Kidney epithelial cell (primary cell): ENCODE measurements at regions not wholly inside any gene's neighbourhood (a gene's known extent, or its start where the extent isn't known, plus 50 kb on each side); places are given as distances from the start of the nearest gene placed in this dataset.

Source experiments
- DNase-seq: peaks from one replicate; pipeline ENCODE4 v3.0.0-alpha.2; 2010; ENCODE audit warnings: low read depth
- H3K27me3 ChIP-seq: 2 replicates; pipeline ENCODE4 v1.6.0; 2011; ENCODE audit warnings: low read length; ENCODE audit not compliant: control insufficient read depth, insufficient read depth
- H3K36me3 ChIP-seq: 2 replicates; pipeline ENCODE4 v1.5.1; 2011; ENCODE audit warnings: low read length; ENCODE audit not compliant: control insufficient read depth, insufficient read depth
- H3K4me3 ChIP-seq: 2 replicates; pipeline ENCODE4 v1.5.1; 2011; ENCODE audit warnings: low read depth, mild to moderate bottlenecking, control low read depth, low read length
- CTCF ChIP-seq: IDR thresholded peaks from 2 replicates; pipeline ENCODE4 v1.5.1; 2011; ENCODE audit warnings: mild to moderate bottlenecking, moderate library complexity, low read length, control low read depth, inconsistent platforms; ENCODE audit not compliant: insufficient read depth, poor library complexity, severe bottlenecking

DNA sequence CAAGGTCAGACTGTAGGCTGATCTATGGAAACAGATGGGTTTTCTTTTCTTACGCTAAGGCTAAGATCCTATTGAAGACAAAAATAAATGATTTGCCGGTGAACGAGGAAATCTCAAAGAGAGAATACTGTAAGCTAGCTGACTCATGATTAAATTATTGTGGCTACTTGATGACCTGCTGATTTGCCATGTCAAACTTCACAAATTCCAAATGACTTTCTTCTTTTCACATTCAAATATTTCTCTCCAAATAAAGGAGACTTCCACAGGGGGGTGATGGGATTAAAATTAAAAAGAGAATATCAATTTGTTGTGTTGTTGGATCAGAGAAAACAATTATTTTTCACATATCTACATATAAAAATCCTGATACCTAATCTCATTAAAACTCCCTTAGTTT, 860.6 kb upstream of the ZWINT start:
- no peak overlapping the region for H3K4me3 ChIP-seq
- no peak for TF ChIP-seq CTCF
- no peak for DNase-seq
- no peaks in the 10 kb centered on the region for H3K27me3 ChIP-seq
- no peaks in the 10 kb centered on the region for H3K36me3 ChIP-seq

DNA sequence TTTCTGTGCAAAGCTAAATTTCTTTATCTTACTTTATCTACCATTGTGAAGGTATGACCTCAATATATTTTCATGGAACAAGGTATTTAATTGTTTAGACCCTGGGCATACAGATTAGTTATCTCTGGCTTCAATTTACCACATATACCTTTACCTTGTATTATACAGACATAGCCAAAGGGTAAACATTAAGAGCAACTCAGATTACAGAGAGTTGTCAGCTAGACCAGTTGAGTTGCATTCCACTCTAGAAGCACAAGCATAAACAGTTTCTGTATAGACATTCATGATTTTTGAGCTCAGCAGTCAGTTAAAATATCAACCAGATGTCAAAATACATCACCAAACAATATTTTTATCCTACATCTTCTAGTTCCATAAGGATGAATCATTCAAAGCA, 857.3 kb upstream of the ZWINT start:
- Histone ChIP-seq H3K4me3 (no peak overlapping the region), H3K27me3 (no peaks in the 10 kb centered on the region), H3K36me3 (no peaks in the 10 kb centered on the region)
- TF ChIP-seq CTCF = no peak
- DNase-seq = no peak

- TF ChIP-seq CTCF = no peak
- H3K36me3 ChIP-seq = no peaks in the 10 kb centered on the region
- no peak for DNase-seq
- H3K4me3 ChIP-seq = no peak overlapping the region
- H3K27me3 ChIP-seq = no peaks in the 10 kb centered on the region
Measured at GRCh38 chr10:57202356-57202755, 841.3 kb upstream of the ZWINT start.

DNA sequence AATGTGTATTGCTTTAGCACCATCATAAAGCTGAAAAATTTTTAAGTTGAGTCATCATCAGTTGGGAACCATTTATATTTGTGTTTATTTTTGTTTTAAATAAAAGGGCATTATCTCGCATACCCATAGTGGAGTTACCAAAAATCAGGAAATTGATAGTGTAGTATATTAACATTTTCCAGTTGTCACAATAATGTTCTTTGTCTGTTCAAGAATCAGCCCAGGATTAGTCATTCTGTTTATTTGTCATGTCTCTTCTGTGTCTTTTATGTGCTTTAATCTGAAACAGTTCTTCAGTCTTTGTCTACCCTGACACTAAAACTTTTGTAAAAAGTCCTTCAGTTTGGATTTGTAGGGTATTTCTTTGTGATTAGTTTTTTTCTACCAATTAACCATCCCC, 827.8 kb upstream of the ZWINT start:
- Histone ChIP-seq H3K27me3 (no peaks in the 10 kb centered on the region), H3K4me3 (no peak overlapping the region), H3K36me3 (no peaks in the 10 kb centered on the region)
- DNase-seq = no peak
- TF ChIP-seq CTCF = no peak

DNA sequence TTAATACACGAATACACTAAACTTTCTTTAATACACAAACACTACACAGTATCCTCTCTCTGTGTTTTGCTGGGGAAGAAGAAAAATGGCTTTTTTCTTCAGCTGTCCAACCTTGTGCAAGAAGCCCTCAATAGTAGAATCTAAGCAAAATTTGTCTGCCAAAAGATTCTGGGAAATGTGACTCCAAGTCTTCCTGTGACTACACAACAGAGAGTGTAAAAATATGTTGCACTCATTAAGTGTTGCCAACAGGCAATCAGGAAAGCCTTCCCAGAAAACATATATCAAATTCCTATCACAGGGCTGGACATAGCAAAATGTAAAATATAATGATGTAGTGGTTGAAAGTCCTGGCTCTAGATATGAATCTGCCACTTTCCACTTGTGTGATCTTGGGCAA, 825.1 kb upstream of the ZWINT start:
- no peak for DNase-seq
- Histone ChIP-seq H3K36me3 (no peaks in the 10 kb centered on the region), H3K27me3 (no peaks in the 10 kb centered on the region), H3K4me3 (no peak overlapping the region)
- TF ChIP-seq CTCF = no peak

DNA sequence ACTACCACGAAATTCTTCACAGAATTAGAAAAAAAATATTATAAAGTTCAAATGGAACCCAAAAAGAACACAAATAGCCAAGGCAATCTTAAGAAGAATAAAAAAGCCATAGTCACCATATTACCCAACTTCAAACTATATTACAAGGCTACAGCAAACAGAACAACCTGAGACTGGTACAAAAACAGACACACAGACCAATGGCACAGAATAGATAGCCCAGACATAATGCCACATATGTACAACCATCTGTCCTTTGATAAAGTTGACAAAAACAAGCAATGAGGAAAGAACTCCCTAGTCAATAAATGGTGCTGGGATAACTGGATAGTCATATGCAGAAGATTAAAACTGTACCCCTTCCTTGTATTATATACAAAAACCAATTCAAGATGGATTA, 808.5 kb upstream of the ZWINT start:
- Histone ChIP-seq H3K27me3 (no peaks in the 10 kb centered on the region), H3K36me3 (no peaks in the 10 kb centered on the region), H3K4me3 (no peak overlapping the region)
- no peak for TF ChIP-seq CTCF
- DNase-seq = no peak
